HG03575 (cell line): ENCODE measurements at regions not wholly inside any gene's neighbourhood (a gene's known extent, or its start where the extent isn't known, plus 50 kb on each side); places are given as distances from the start of the nearest gene placed in this dataset.

Experiments
- ATAC-seq: cut with Tn5 transposase; IDR thresholded peaks from one replicate; pipeline ENCODE4 v1.9.1; 2021; ENCODE audit not compliant: unreplicated experiment, insufficient number of reproducible peaks, low FRiP score; ENCODE audit errors: extremely low read depth

DNA sequence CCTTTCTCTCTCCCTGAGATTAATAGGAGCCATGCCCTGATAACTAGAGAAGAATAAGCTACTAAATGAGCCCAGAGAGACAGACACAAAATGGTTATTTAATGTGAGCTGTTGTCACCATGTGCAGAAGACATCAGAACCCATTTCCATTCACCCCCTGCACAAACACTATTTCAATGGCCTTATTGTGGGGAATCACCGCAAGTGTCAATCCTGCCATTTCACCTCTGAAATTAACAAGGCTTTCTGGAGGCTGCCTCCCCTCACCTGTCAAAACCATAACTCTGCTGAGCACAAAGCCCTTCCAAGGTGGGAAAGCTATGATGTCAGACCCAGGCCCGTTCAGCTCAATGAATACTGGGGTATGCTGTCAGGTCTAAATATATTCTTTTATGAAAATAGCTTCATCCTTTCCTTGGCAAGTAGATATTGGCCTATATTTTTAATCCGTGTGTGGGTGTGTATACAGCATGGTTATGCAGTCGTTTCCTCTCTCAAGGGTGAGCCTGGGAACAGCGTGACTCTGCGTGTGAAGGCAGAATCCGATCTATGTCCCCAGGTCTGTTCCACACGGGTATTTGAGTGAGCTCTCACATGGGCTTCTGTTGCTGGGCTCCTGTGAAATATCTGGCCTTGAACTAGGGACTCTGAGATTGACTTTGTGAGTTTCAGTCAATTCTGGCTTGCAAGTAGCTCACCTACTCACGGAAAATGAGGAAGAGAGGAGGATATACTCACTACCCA, 266.3 kb downstream of the FBXW7 start:
- ATAC-seq: no peak

DNA sequence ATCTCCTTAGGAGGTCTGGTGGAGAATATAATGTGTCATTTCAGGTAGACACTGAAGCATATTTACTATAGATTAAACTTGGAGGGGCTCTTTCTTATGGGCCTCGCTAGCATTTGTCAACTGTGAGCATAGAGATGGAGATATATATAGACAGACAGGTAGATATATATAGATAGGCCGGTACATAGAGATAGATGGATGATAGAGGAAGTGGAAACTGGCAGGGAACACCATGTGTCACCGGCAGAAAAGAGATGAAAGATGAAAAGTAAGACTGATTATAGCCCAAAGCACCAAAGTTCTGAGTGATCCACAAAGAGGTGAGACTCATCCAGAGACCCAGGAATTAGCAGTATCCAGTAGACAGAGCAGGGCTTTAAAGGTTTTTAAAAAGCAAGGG, 268.1 kb downstream of the FBXW7 start:
- ATAC-seq: no peak

DNA sequence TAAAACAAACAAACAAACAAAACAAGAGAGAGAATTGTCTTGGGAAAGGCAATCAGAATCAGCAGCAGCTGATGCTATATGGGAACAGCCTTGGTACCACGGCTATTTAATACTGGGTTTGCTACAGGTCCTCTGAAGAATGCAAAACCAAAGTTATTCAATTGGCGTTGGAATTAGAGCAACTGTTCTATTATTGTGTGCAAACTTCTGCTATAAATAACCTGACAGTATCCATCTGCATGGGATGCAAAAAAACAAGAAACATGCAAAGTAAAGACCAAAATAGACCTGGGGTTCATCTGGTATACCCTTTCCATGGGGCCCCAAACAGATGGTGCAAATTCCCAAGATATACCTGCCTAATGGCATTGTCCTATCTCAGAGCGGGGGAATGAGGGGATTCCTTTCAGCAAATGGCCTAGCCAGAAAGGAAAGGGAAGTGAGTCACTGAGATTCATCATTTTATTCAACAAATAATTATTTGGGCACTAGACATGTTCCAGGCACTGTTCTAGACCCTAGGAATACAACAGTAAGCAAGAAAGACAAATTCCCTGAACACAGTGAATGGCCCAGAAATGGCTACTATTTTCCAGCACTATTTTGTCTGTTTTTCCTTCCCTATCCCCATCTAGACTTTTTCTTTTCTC, 268.9 kb downstream of the FBXW7 start:
- ATAC-seq: no peak

DNA sequence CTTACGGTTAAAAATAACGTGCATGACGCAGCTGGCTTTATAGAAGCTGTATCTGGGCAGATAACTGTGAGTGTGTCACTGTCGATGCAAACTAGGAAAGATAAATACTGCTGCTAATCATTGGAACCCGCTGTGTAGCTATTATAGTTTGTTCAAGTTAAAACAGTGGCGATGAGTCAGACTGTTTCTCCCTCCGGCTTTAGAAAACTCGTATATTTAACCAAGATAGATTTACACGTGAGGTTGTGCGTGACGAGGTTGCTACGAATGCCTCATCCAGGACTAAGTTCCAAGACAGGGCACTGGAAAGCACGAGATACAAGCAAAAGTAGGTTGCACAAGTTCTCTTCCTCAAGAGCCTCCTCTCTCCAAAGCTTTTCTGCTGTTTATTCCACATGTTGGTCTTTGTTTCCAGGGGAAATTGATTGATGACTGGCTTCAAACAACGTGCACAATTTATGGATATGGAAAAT, 270.7 kb downstream of the FBXW7 start:
- no peak for ATAC-seq

DNA sequence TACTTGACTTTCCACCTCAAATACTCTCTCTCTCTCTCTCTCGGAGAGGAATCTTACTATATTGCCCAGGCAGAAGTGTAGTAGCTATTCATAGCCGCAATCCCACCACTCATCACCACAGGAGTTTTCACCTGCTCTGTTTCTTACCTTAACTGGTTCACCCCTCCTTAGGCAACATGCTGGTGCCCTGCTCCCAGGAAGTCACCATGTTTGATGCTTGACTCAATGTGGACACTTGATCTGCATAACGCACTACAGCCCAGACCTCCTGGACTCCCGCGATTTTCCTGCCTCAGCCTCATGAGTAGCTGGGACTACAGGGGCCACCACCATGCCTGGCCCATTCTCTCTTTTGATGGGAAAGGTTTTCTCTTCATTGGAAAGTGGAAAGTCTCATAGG, 271.8 kb downstream of the FBXW7 start:
- ATAC-seq: no peak

DNA sequence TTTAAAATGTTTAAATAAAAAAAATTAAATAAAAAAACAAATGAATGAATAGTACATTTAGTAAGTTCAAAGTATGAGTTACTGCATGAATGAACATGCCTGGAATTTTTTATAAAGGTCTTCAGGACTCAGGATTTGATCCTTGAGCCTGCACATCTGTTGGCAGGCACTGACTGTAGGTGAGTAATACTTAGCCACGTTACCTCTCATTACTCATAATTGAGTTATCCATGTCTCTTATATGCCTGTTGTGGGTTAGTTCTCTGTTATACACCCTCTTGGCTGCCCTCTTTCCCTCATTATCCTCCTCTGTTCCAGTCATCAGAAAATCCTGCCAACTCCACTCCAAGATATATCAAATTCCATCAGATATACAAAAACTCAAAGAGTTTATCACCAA, 276.0 kb downstream of the FBXW7 start:
- ATAC-seq: no peak

DNA sequence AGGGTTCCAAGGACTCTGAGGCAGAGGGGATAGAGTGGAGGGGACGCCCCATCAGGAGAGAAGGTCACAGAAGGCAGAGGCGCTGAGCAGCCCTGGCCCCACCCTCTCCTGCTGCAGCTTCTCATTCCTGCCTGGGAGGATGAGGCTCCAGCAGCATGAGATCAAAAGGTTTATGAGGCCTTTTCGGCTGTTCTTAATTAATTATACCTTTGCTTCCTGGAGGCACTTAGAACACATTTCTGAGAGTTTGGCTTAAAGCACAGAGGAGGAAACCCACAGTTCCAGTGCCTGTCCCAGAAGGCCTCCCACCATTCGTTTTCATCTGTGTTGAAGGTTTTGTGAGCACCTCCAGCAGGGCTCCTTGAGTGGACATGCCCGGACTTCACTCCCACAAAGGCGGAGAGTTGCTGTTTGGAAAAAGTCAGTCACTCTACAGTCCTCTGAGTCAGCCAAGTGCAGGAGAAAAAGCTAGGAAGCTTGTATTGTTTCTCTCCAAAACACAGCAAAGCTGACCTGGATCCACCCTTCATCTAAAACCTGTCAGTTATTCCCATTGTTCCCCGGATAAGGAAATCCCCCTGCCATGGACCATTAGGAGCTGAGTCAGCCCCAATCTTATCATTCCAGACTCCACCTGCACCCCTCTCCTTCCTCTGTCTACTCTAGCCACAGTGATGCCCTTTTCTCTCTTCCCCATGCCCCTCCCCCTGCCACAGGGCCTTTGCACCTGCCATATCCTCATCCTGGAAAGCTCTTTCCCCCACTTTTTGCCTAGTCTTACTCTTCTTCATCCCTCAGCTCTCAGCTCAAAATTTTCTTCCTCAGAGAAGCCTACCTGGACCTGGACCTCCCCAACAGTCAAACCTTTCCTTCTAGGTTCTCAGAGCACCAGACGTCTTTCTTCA, 276.8 kb downstream of the FBXW7 start:
- no peak for ATAC-seq

DNA sequence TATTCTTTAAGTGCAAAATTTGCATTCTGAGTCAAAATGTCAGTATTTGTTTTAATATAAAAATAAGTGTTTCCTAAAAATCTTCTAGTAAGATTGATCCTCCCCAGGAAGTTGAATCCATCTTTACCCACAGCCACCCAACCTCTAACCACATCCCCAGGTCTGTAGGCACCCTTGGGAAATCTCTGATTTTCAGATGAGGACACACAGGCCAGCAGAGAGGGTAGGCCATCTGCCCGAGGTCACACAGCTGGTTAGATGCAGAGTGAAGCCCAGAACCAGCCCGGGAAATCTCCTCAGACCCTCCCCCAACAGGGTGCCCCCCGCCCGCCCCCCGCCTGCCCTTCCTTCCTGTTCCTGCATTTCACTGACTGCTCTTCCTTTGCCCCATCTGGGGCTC, 277.5 kb downstream of the FBXW7 start:
- ATAC-seq: no peak

DNA sequence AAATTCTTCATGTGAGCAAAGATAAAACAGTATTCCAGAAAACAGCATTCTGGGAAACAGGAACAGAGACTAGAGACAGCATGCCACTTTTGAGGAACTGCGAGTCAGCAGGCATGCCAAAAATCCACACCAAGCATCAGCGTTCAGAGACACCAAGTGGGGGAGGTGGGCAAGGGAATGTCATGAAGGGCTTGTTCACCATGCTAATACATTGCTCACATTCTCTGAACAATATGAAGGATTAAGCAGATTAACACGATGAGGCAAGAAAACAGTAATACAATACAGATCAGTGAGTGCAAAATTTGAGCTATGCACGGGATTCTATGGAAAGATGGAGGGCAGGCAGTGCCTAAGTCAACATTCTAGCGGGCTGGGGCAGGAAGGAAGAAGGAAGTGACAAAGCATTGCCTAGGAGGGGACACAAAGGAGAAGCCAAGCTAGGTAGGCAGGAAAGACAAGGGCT, 278.3 kb downstream of the FBXW7 start:
- no peak for ATAC-seq

DNA sequence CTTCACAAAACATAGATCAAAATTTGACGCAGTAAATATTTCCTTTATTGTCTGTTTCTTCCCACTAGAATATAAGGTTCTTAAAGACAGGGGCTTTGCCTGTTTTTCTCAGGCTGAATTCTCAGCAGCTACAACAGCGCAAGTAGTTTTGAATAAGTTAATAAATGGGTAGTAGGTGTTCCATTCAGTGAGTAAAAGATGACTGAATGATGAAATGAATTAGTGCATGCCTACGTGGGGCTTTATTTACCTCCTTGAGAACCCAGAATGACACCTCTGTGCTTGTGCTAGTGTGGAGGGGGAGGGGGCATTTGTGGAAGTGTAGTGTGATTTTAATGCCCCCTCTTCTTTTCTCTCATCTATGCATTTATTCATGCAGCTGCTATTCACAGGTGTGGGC, 278.9 kb downstream of the FBXW7 start:
- no peak for ATAC-seq

DNA sequence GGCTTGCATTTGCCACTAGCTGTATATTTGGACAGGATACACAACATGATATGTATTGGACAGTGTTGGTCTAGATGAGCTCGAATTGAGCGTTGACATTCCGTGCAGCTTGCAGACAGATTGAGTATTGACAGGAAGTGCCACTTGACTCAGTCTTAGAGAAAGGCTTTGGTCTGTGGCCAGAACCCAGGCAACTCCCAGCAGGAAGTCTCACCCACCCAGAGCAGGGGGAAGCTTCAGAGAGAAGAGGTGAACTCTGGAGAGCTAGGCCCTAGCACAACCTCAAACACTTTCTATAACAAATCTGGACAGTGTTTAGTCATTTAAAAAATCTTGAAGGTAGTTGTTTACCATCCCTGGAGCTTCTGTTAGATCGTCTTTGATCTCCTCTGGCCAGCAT, 280.5 kb downstream of the FBXW7 start:
- peak; percentile 64 for ATAC-seq

DNA sequence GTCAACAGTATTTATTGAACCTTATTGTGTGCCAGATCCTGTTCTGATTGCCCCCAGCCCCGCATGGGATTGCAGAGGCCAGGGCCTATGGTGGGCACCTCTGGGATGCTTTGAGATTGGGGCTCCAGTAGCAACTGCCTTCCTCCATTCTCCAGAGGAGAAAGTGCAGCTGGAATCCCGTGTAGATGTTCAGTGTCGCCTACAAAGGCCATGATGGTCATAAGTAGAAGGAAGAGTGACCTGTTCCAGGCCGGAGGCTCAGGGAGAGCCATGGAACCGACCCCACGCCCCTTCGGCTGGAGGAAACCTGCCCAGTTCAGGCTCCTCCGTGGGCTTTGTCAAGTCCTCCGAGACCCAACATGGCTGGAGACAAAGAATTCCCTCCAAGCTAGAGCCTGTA, 287.5 kb downstream of the FBXW7 start:
- no peak for ATAC-seq

DNA sequence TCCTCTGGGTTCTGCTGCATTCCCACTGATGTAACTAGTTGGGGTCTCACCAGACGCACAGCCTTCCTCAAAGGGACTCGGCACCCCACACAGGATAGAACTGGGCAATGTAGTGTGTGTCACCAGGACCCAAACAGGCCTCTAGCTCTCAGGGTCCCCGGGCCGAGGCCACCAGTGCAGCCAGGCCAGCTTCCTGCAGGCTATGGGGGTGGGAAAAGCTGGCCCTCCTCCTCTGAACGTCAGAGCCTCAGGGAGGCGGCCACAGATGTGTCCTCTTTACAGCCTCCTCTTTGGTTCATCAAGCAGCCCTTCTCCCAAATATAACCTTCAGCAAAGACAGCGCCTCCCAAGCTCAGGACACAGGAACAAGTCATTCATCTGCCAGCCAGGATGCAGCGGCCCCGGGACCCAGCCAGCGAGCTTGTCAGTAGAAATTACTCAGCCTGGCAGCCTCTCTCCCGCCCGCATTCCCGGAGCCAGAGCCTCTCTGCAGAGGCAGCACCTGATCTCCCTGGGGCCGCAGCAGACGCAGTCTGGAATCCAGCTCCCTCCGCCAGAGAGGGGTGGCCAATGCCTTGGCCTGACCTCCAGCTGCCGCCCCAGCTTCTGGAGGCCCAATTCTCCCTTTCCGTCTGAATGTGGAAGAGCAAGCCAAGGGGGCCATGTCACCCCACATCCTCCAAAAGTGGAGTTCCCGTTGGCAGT, 288.5 kb downstream of the FBXW7 start:
- no peak for ATAC-seq

DNA sequence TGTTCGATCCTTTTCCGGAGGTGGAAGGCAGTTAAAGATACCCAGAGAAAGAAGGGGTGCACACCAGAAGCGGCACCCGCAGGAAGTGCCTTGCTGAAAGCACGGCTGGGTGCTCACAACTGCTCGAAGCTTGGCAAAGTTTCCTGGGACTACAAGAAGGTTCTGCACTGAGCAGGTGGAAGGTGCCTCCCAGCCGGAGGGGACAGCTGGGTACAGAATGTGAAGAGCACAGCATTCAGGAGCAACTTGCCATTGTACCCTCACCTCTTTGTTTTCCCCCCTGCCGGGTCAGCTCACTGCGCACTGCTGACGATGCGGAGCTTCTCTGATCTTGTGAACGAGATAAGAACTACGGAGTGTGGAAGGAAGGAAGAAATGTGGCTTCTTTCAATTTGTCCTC, 289.2 kb downstream of the FBXW7 start:
- ATAC-seq: no peak

DNA sequence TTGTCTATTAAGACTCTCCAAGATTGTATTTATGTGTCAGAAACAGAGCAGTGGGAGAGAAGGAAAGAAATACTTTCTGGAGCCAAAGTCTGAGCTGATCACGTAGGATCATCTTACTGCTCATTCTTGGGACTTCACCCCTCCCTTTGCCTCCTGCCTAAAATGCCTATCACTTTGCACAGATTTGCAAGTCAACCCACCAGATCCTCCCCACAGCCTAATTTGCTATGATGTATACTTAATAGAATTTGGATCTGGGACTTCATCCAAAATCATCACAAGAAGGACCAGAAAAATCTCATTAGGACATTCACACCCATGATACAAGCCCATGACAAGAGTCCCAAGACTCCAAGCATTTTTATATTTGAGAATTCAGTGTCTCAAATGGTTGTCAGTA, 290.2 kb downstream of the FBXW7 start:
- no peak for ATAC-seq

DNA sequence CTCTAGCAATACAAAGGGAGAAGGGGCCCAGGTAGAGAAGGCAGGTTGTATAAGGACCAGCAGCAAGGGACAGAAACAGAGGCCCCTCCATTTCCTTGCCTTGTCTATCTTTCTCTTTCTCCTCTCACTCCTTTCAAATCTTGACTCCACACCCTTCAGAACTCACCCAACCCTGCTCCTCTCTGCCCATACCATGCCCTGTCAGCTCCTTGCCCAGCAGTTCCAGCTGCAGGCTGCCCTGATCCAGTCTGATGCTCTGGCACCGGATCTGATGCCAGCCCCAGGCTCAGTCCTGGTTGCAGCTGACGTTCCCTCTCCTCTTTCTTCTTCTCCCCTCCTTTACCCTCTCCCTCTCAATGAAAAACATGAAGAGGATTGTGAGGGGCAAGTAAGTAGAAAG, 291.2 kb downstream of the FBXW7 start:
- ATAC-seq: no peak

DNA sequence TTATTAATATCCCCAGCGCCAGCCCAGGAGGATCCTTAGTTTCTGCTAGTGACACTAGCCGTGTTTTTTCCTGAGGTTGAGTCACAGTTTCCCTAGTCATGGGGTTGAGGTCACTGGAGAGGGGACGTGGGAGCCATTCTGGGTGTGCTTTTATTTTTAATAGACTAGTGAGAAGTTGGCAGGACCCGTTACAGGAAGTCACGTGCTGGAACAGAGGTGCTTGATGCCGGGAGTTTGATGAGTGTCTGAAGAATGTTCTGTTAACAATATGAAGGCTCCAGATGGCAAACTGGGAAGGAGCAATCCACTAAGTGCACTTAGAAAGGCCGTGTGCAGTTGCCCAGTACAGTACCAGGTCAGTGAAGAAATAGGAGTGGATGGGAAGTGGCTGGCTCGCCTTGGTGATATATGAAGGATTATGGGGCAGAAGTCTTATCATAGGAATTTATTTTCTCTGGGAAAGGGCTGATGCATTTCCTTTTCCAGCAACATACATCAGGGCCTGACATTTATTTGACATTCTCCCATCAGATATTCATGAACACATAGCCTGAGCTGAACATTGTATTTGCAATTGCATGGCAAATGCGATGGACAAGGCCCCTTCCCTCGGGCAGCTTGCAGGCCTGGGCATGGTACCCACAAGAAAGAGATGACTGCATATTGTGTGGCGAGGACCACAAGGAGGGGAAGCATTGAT, 291.8 kb downstream of the FBXW7 start:
- no peak for ATAC-seq

DNA sequence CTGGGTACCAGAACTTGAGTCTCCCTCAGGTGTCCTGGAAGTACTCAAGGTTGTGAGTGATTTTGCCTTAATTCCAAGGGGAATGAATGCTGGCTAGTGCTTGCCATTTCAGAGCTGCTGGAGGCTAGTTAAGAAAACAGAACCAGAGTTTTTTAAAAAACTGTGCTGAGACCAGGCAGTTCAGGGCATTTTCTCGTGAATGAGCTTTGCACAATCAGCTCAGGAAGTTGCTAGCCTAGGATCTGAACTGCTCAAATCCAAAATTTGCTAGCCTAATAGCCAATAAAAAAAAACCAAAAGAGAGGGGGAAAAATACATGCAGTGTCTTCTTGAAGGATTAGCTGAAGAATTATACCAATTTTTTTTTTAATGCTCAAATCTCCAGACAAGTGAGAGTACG, 292.7 kb downstream of the FBXW7 start:
- no peak for ATAC-seq

DNA sequence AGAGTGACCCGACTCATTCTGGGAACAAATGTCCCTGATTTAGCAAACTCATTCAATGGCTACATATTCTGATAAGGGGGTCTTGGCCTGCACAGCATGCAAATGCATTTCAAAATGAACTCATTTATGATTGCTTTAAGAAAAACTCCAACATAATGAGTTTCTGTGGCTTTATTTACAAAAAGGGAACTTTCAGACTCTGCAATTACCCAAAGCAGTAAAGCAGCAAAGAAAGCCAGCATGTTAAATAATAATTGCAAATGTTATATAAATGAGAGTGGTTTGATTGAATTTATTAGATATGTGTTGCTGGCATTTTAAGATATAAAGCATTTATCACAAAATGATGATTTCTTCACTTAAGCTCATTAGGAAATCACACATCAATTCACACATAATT, 295.7 kb downstream of the FBXW7 start:
- ATAC-seq: no peak
